ENCODE measurements at regions not wholly inside any gene's neighbourhood (a gene's known extent, or its start where the extent isn't known, plus 50 kb on each side); places are given as distances from the start of the nearest gene placed in this dataset.

DNA sequence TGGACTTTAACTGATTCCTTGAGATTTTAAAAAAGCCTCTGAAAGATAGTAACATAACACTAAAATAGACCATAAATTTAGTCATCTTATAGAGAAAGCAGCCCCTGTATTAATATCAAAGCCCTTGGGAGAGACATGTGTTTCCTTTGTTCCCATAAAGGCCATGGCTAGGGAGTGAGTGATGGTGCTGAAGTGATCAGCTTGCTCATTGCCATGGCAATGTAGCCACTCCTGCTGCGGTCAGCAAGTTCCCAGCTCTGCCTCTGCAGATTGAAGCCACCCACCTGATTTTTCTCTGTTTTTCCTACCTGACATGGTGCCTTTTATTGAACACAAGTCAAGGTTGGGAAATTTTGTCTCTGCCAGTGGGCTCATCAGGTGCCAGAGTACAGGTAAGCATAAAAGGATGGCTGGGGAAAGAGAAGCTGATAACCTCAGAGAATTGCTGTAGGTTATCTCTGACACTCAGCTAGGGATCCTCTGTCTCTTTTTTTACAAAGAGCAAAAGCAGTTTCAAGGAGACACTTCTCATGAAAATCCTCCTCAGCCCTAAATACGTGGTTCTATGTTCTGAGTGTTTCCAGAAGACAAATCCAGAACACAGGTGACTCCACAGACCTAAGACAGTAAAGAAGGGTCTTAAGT lies 296.3 kb upstream of the NMUR2 start:
- TF ChIP-seq, protein P1, sequence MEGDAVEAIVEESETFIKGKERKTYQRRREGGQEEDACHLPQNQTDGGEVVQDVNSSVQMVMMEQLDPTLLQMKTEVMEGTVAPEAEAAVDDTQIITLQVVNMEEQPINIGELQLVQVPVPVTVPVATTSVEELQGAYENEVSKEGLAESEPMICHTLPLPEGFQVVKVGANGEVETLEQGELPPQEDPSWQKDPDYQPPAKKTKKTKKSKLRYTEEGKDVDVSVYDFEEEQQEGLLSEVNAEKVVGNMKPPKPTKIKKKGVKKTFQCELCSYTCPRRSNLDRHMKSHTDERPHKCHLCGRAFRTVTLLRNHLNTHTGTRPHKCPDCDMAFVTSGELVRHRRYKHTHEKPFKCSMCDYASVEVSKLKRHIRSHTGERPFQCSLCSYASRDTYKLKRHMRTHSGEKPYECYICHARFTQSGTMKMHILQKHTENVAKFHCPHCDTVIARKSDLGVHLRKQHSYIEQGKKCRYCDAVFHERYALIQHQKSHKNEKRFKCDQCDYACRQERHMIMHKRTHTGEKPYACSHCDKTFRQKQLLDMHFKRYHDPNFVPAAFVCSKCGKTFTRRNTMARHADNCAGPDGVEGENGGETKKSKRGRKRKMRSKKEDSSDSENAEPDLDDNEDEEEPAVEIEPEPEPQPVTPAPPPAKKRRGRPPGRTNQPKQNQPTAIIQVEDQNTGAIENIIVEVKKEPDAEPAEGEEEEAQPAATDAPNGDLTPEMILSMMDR (IDR thresholded peaks at IDR 0.05; ENCODE audit: insufficient read depth, low read depth, low read length, missing control alignments) = no peak
- DNase-seq (ENCODE audit: low read depth) = no peak
- H3K4me3 ChIP-seq (ENCODE audit: low read depth, low read length) = no peak overlapping the region

DNA sequence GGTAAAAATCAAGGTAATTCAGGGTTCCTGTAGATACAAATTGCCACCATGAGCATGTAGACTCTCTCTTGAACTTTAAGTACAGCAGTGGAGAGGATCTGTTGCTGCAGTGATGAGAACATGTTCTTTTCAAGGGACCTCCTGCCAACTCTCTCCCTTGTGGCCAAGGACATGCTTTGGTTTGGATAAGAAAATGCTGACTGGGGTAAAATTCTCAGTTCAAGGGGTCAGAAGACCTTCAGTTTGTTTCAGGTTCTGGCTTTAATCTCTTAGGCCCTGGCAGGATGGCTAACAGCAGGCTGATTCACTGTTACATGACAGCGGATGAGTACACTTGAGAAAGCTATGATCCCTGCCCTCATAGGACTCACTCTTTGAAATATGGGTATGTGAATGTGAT lies 299.2 kb upstream of the NMUR2 start:
- DNase-seq (ENCODE audit: low read depth) = no peak
- H3K4me3 ChIP-seq (ENCODE audit: low read depth, low read length) = no peak overlapping the region
- TF ChIP-seq, protein P1 (IDR thresholded peaks at IDR 0.05; ENCODE audit: insufficient read depth, low read depth, low read length, missing control alignments) = no peak

DNA sequence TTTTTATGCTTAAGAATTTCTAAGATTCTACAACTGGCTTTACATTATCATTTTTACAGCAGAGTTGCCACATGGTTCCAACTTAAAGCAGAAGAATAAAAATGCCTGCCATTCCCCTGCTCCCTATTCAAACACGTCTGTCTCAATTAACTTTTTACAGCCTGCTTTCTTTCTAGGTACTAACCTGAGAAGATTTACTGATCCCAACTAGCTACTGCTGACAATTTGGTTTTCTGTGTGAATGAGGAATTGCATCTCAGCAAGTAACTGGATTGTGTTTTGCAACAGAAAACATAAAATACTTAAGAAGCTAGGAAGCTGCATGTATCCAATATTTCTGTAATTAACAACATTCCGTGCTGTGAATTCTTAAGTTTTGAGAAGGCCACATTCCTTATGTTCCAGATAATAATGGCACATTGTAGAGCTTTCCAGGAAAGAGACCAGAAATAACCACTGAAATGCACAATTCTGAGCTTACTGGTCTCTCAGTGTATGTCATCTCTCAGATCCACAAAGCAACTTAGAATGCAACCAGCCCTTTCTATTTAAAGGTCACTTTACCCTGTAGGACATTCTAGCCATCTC lies 306.8 kb upstream of the NMUR2 start:
- no peak for DNase-seq (ENCODE audit: low read depth)
- no peak overlapping the region for H3K4me3 ChIP-seq (ENCODE audit: low read depth, low read length)
- TF ChIP-seq, protein P1 (IDR thresholded peaks at IDR 0.05; ENCODE audit: insufficient read depth, low read depth, low read length, missing control alignments) = no peak

DNA sequence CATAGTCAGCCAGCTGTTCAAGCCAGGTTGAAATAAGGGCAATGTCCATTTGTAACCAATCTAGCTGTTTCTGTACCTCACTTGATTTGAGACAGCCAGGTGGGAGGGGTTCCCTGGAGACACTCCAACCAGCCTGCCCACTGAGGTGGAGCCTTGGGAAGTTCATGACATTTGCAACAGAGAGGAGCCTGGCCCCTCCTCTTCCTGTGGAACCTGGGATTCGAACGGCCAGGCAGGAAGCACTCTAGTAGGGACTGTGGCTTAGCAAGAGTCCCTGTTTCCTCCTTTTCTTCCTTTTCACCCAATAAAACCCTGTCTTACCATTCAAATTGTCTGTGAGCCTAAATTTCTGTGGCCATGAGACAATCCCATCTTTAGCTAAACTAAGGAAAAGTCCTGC lies 312.3 kb upstream of the NMUR2 start:
- no peak for DNase-seq (ENCODE audit: low read depth)
- H3K4me3 ChIP-seq (ENCODE audit: low read depth, low read length) = no peak overlapping the region
- TF ChIP-seq, protein P1 (IDR thresholded peaks at IDR 0.05; ENCODE audit: insufficient read depth, low read depth, low read length, missing control alignments) = no peak

DNA sequence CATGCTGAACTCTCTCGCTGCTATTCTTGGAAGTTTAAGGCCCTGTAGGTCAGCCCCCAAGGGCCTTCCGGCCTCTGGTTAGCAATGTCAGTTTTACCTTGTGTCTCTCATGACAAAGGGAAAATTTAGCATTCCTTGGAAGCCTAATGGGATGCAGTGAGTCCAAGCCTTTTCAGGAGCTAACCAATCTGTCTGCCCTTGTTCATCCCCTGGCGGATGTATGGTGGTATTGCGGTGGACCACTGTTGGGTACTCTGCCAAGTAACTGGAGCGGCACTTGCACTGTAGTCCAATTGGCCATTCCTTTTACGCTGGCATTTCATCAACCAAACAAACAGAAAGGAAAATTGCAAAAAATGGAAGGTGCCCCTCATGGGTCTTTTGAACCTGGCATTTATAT lies 318.4 kb upstream of the NMUR2 start:
- TF ChIP-seq, protein P1 (IDR thresholded peaks at IDR 0.05; ENCODE audit: insufficient read depth, low read depth, low read length, missing control alignments) = peak; percentile 21
- DNase-seq (ENCODE audit: low read depth) = peak; percentile 2
- H3K4me3 ChIP-seq (ENCODE audit: low read depth, low read length) = no peak overlapping the region

DNA sequence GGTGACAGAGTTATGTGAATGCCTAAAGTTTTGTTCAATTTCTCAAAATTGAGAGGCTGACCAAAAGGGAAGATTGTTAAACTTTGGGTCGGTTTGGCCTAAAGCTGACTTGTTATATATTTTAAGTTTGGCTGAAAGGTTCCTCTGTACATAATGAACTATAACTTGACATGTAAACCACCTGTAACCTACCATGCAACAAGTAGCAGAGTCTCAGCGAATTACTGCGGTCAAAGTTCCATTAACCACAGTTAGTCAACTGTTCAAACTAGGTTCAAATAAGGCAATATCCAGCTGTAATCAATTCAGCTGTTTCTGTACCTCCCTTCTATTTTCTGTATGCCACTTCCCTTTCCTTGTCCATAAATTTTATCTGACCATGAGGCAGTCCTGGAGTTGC lies 325.1 kb upstream of the NMUR2 start:
- no peak for DNase-seq (ENCODE audit: low read depth)
- TF ChIP-seq, protein P1 (IDR thresholded peaks at IDR 0.05; ENCODE audit: insufficient read depth, low read depth, low read length, missing control alignments) = no peak
- H3K4me3 ChIP-seq (ENCODE audit: low read depth, low read length) = no peak overlapping the region

DNA sequence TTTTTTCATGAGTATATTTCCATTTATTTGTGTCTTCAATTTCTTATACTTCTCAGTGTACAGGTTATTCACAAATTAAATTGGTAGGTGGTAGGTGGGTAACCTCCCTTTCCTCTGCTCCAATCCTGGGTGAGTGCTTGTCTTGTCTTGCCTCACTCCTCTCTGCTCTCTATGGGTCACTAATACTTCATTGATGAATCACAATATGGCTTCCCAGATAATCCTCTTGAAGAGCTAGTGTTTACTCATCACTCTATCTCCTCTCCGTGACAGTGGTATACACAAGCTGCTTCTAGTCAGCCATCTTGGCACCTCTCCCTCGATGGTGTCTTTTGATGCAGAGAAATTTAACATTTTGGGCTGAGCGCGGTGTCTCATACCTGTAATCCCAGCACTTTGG lies 331.8 kb upstream of the NMUR2 start:
- TF ChIP-seq, protein P1 (IDR thresholded peaks at IDR 0.05; ENCODE audit: insufficient read depth, low read depth, low read length, missing control alignments) = no peak
- no peak overlapping the region for H3K4me3 ChIP-seq (ENCODE audit: low read depth, low read length)
- DNase-seq (ENCODE audit: low read depth) = no peak

Measured in GM12865 (cell line).